Calu3 (cell line): ENCODE measurements at regions not wholly inside any gene's neighbourhood (a gene's known extent, or its start where the extent isn't known, plus 50 kb on each side); places are given as distances from the start of the nearest gene placed in this dataset.
A peak's percentile ranks its signal among the peaks of the same experiment; 100 is the strongest.

Source experiments
- BruUV-seq: library from RNA; stranded (reverse); fragments of 400-500 nt; replicated peaks from 2 replicates; lab custom pipeline; 2021; lab: Mats Ljungman, UMichigan
- CTCF ChIA-PET: fragments of 300-600 bp; sonication (Branson Sonifier 250); formaldehyde crosslinking; loops from one replicate; lab custom pipeline; 2022; ENCODE audit warnings: antibody characterized with exemption; lab: Charles Lee
- DNase-seq: peaks from one replicate; pipeline ENCODE4 v3.0.0; 2022
- H3K27ac Mint-ChIP-seq: one replicate; pipeline ENCODE4 v1.8.0; 2022; ENCODE audit warnings: mixed read lengths; ENCODE audit not compliant: unreplicated experiment
- H3K27me3 Mint-ChIP-seq: one replicate; pipeline ENCODE4 v1.8.0; 2022; ENCODE audit warnings: mixed read lengths; ENCODE audit not compliant: unreplicated experiment
- H3K36me3 Mint-ChIP-seq: one replicate; pipeline ENCODE4 v1.8.0; 2022; ENCODE audit warnings: mild to moderate bottlenecking, moderate library complexity, mixed read lengths; ENCODE audit not compliant: insufficient read depth, unreplicated experiment
- H3K4me1 Mint-ChIP-seq: one replicate; pipeline ENCODE4 v1.8.0; 2022; ENCODE audit warnings: mild to moderate bottlenecking, low read depth, mixed read lengths; ENCODE audit not compliant: unreplicated experiment
- H3K4me3 Mint-ChIP-seq: one replicate; pipeline ENCODE4 v1.8.0; 2022; ENCODE audit warnings: mild to moderate bottlenecking, low read depth, moderate library complexity, mixed read lengths; ENCODE audit not compliant: unreplicated experiment
- H3K9me3 Mint-ChIP-seq: one replicate; pipeline ENCODE4 v1.8.0; 2022; ENCODE audit warnings: low read depth, mixed read lengths; ENCODE audit not compliant: unreplicated experiment
- CTCF ChIP-seq: fragments of 200-600 bp; IDR thresholded peaks from one replicate; pipeline ENCODE4 v1.8.0; 2022; ENCODE audit warnings: antibody characterized with exemption; ENCODE audit not compliant: unreplicated experiment
- intact Hi-C: fragments of 100-400 bp; cut with micrococcal nuclease; formaldehyde crosslinking; loops from one replicate; pipeline ENCODE4 v1.10.0; 2022; ENCODE audit not compliant: unreplicated experiment

GRCh38 chr6:90703336-90703735 is 116.5 kb upstream of the MAP3K7 start:
- Mint-ChIP-seq H3K27ac (no peak overlapping the region), H3K9me3 (no peaks in the 10 kb centered on the region), H3K27me3 (no peaks in the 10 kb centered on the region), H3K36me3 (no peaks in the 10 kb centered on the region), H3K4me1 (no peaks in the 10 kb centered on the region), H3K4me3 (no peak overlapping the region)
- CTCF ChIA-PET, result no interaction called here
- BruUV-seq, result no TSS peak
- no peak for TF ChIP-seq CTCF
- intact Hi-C loops, result no loop called here
- no peak for DNase-seq

- CTCF ChIA-PET, result no interaction called here
- intact Hi-C loops, result no loop called here
Measured at GRCh38 chr6:90701926-90702325, 115.1 kb upstream of the MAP3K7 start.

GRCh38 chr6:90701146-90701781 is 114.4 kb upstream of the MAP3K7 start:
- H3K36me3 Mint-ChIP-seq, result no peaks in the 10 kb centered on the region
- no peak overlapping the region for H3K27ac Mint-ChIP-seq
- peak; percentile 6 for DNase-seq
- no peak overlapping the region for H3K4me3 Mint-ChIP-seq
- TF ChIP-seq CTCF, result no peak
- no peaks in the 10 kb centered on the region for H3K9me3 Mint-ChIP-seq
- H3K4me1 Mint-ChIP-seq, result no peaks in the 10 kb centered on the region
- CTCF ChIA-PET, result interaction anchor here (0.7 kb wide), 1 partner anchor 408 kb away, joined by 4 read pairs; no protein-coding TSS in a partner anchor
- intact Hi-C loops, result no loop called here
- no TSS peak for BruUV-seq
- no peaks in the 10 kb centered on the region for H3K27me3 Mint-ChIP-seq

More at GRCh38 chr6:90701926-90702325, 115.1 kb upstream of the MAP3K7 start:
- TF ChIP-seq CTCF, result no peak
- no peak for DNase-seq
- no peaks in the 10 kb centered on the region for H3K4me1 Mint-ChIP-seq
- H3K27ac Mint-ChIP-seq, result no peak overlapping the region
- H3K4me3 Mint-ChIP-seq, result no peak overlapping the region
- H3K36me3 Mint-ChIP-seq, result no peaks in the 10 kb centered on the region
- BruUV-seq, result no TSS peak
- no peaks in the 10 kb centered on the region for H3K9me3 Mint-ChIP-seq
- H3K27me3 Mint-ChIP-seq, result no peaks in the 10 kb centered on the region

GRCh38 chr6:90695316-90695715 is 108.4 kb upstream of the MAP3K7 start:
- BruUV-seq, result no TSS peak
- Mint-ChIP-seq H3K27me3 (peaks cover 13% of the 10 kb centered on the region), H3K27ac (no peak overlapping the region), H3K36me3 (no peaks in the 10 kb centered on the region), H3K9me3 (no peaks in the 10 kb centered on the region), H3K4me3 (no peak overlapping the region), H3K4me1 (no peaks in the 10 kb centered on the region)
- intact Hi-C loops, result no loop called here
- CTCF ChIA-PET, result no interaction called here
- TF ChIP-seq CTCF, result no peak
- no peak for DNase-seq
